H9 (cell line): ENCODE measurements at regions not wholly inside any gene's neighbourhood (a gene's known extent, or its start where the extent isn't known, plus 50 kb on each side); places are given as distances from the start of the nearest gene placed in this dataset.

Experiments used
- DNase-seq: peaks from one replicate; pipeline ENCODE4 v3.0.0-alpha.2; 2017
- H2AFZ ChIP-seq: one replicate; pipeline ENCODE4 v1.6.1; 2013; ENCODE audit warnings: mild to moderate bottlenecking, low read length, control low read depth, moderate library complexity
- H2AK5ac ChIP-seq: 2 replicates; pipeline ENCODE4 v1.6.1; 2013; ENCODE audit warnings: low read length, control low read depth, mixed read lengths; ENCODE audit not compliant: insufficient read length
- H2BK120ac ChIP-seq: one replicate; pipeline ENCODE4 v1.6.1; 2013; ENCODE audit warnings: low read depth, mild to moderate bottlenecking, low read length, control low read depth, inconsistent platforms; ENCODE audit not compliant: poor library complexity, severe bottlenecking
- H2BK12ac ChIP-seq: 2 replicates; pipeline ENCODE4 v1.6.1; 2013; ENCODE audit warnings: low read length, control low read depth, mixed read lengths, low read depth; ENCODE audit not compliant: insufficient read length
- H2BK15ac ChIP-seq: 2 replicates; pipeline ENCODE4 v1.6.1; 2013; ENCODE audit warnings: low read depth, low read length, control low read depth
- H2BK20ac ChIP-seq: one replicate; pipeline ENCODE4 v1.6.1; 2013; ENCODE audit warnings: low read depth, mild to moderate bottlenecking, low read length, control low read depth, inconsistent platforms; ENCODE audit not compliant: poor library complexity, severe bottlenecking
- H2BK5ac ChIP-seq: 2 replicates; pipeline ENCODE4 v1.6.1; 2013; ENCODE audit warnings: low read length, control low read depth, mixed read lengths; ENCODE audit not compliant: insufficient read length
- H3K14ac ChIP-seq: 2 replicates; pipeline ENCODE4 v1.6.1; 2013; ENCODE audit warnings: low read length, control low read depth; ENCODE audit not compliant: insufficient read depth
- H3K18ac ChIP-seq: 2 replicates; pipeline ENCODE4 v1.6.1; 2013; ENCODE audit warnings: low read depth, mild to moderate bottlenecking, mixed read lengths, low read length, control low read depth; ENCODE audit not compliant: insufficient read length
- H3K23ac ChIP-seq: 2 replicates; pipeline ENCODE4 v1.6.1; 2013; ENCODE audit warnings: low read length, control low read depth, mixed read lengths, low read depth; ENCODE audit not compliant: insufficient read length
- H3K23me2 ChIP-seq: 2 replicates; pipeline ENCODE4 v1.6.1; 2013; ENCODE audit warnings: low read depth, mild to moderate bottlenecking, mixed read lengths, low read length, control low read depth; ENCODE audit not compliant: insufficient read length, poor library complexity, severe bottlenecking
- H3K27ac ChIP-seq: 2 replicates; pipeline ENCODE4 v1.5.1; 2013; ENCODE audit warnings: low read length, control low read depth, mixed read lengths, low read depth; ENCODE audit not compliant: insufficient read length
- H3K27me3 ChIP-seq: 2 replicates; pipeline ENCODE4 v1.6.1; 2013; ENCODE audit warnings: low read length, control low read depth, inconsistent platforms; ENCODE audit not compliant: insufficient read depth
- H3K4ac ChIP-seq: 2 replicates; pipeline ENCODE4 v1.6.1; 2013; ENCODE audit warnings: low read depth, mild to moderate bottlenecking, control low read depth, inconsistent platforms, low read length, moderate library complexity
- H3K4me1 ChIP-seq: 2 replicates; pipeline ENCODE4 v1.6.1; 2013; ENCODE audit warnings: low read length, control low read depth, inconsistent platforms; ENCODE audit not compliant: insufficient read depth
- H3K4me2 ChIP-seq: 2 replicates; pipeline ENCODE4 v1.6.1; 2013; ENCODE audit warnings: low read length, control low read depth, mixed read lengths; ENCODE audit not compliant: insufficient read length, insufficient read depth
- H3K56ac ChIP-seq: 2 replicates; pipeline ENCODE4 v1.6.1; 2013; ENCODE audit warnings: low read depth, mild to moderate bottlenecking, mixed read lengths, low read length, control low read depth; ENCODE audit not compliant: insufficient read length
- H3K79me1 ChIP-seq: 2 replicates; pipeline ENCODE4 v1.6.1; 2013; ENCODE audit warnings: low read depth, mild to moderate bottlenecking, moderate library complexity, low read length, control low read depth, inconsistent platforms; ENCODE audit not compliant: insufficient read depth, poor library complexity, severe bottlenecking
- H3K79me2 ChIP-seq: 2 replicates; pipeline ENCODE4 v1.6.1; 2013; ENCODE audit warnings: low read length, control low read depth, inconsistent platforms; ENCODE audit not compliant: insufficient read depth
- H3K9ac ChIP-seq: 2 replicates; pipeline ENCODE4 v1.6.1; 2013; ENCODE audit warnings: low read length, control low read depth, mixed read lengths; ENCODE audit not compliant: insufficient read length; ENCODE audit errors: extremely low read depth
- H3K9me3 ChIP-seq: one replicate; pipeline ENCODE4 v1.6.1; 2013; ENCODE audit warnings: low read depth, low read length, inconsistent platforms; ENCODE audit not compliant: control insufficient read depth
- H3T11ph ChIP-seq: one replicate; pipeline ENCODE4 v1.6.1; 2013; ENCODE audit warnings: mild to moderate bottlenecking, low read length, control low read depth, inconsistent platforms
- H4K20me1 ChIP-seq: one replicate; pipeline ENCODE4 v1.6.1; 2013; ENCODE audit not compliant: control insufficient read depth, insufficient read length, insufficient read depth
- H4K5ac ChIP-seq: 2 replicates; pipeline ENCODE4 v1.6.1; 2013; ENCODE audit warnings: low read depth, mild to moderate bottlenecking, mixed read lengths, low read length, control low read depth; ENCODE audit not compliant: insufficient read length
- H4K8ac ChIP-seq: replicated peaks from 2 replicates; pipeline ENCODE4 v1.6.1; 2013; ENCODE audit warnings: low read length, control low read depth, mixed read lengths, low read depth; ENCODE audit not compliant: insufficient read length
- H4K91ac ChIP-seq: 2 replicates; pipeline ENCODE4 v1.6.1; 2013; ENCODE audit warnings: low read depth, mild to moderate bottlenecking, moderate library complexity, mixed read lengths, low read length, control low read depth; ENCODE audit not compliant: insufficient read length
- H3K27ac Mint-ChIP-seq, 3 experiments: 2 replicates in 2 of 3; 3 replicates in 1 of 3; pipeline ENCODE4 v1.8.0; 2020 to 2021; ENCODE audit warnings: mixed read lengths in 3 of 3, mild to moderate bottlenecking in 1 of 3, moderate library complexity in 1 of 3
- H3K27me3 Mint-ChIP-seq: 2 replicates; pipeline ENCODE4 v1.8.0; 2021; ENCODE audit warnings: low read depth, mild to moderate bottlenecking, moderate library complexity, mixed read lengths
- H3K36me3 Mint-ChIP-seq, 3 experiments: 2 replicates in 2 of 3; 3 replicates in 1 of 3; pipeline ENCODE4 v1.8.0; 2020 to 2021; ENCODE audit warnings: low read depth in 3 of 3, mixed read lengths in 3 of 3; ENCODE audit not compliant: insufficient read depth in 1 of 3
- H3K4me1 Mint-ChIP-seq, 2 experiments: 2 replicates each; pipeline ENCODE4 v1.8.0; 2020; ENCODE audit warnings: mixed read lengths in 2 of 2
- H3K4me3 Mint-ChIP-seq, 2 experiments: 2 replicates in 1 of 2; 3 replicates in 1 of 2; pipeline ENCODE4 v1.8.0; 2020 to 2021; ENCODE audit warnings: mild to moderate bottlenecking in 2 of 2, mixed read lengths in 2 of 2, moderate library complexity in 1 of 2
- H3K9me3 Mint-ChIP-seq, 2 experiments: 2 replicates in 1 of 2; 3 replicates in 1 of 2; pipeline ENCODE4 v1.8.0; 2020; ENCODE audit warnings: mild to moderate bottlenecking in 2 of 2, mixed read lengths in 2 of 2, moderate library complexity in 1 of 2
- WGBS: extraction: QIAGEN DNeasy Blood & Tissue Kit; methylation state at CpG from one replicate; pipeline ENCODE4 v1.1.7; 2013; ENCODE audit warnings: missing lambda C conversion rate, low lambda C conversion rate, mixed read lengths; ENCODE audit not compliant: insufficient read length; ENCODE audit errors: extremely low coverage; 5-methylcytosine and 5-hydroxymethylcytosine counted together
- TF ChIP-seq, protein P1 (sequence below): fragments of 200-600 bp; sonication (generic); conservative IDR thresholded peaks from 3 replicates; pipeline ENCODE4 v1.8.0; 2021; ENCODE audit warnings: antibody characterized with exemption, mild to moderate bottlenecking

DNA sequence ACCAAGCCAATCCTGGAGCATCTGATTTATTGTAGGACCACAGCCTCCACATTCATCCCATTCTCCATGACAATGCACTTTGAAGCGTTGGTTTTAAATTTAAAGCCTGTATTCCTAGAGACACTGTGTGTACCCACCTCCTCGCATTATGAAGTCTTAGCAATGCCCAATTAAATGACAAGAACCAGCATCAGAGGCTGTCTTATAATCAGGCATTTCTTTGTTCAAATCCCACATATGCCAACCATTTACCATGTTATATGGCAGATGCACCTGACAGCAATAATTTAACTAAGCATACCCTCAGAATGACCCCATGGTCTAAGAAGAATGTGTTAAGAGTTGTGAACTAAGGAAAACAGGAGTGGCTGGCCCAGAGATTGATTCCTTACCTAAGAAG is 188.2 kb downstream of the IPMK start:
- Histone ChIP-seq H3K9me3 (no peaks in the 10 kb centered on the region), H2AFZ (no peak overlapping the region), H4K91ac (no peak overlapping the region), H2BK20ac (no peak overlapping the region), H3K27ac (no peak overlapping the region), H4K8ac (no peak overlapping the region), H3K4me2 (no peak overlapping the region), H2AK5ac (no peak overlapping the region), H3K4ac (no peak overlapping the region), H3K23me2 (no peaks in the 10 kb centered on the region), H4K20me1 (no peaks in the 10 kb centered on the region), H3K79me2 (no peaks in the 10 kb centered on the region), H3K79me1 (no peaks in the 10 kb centered on the region), H3K9ac (no peak overlapping the region), H2BK5ac (no peak overlapping the region), H2BK15ac (no peak overlapping the region), H3K23ac (no peak overlapping the region), H3K56ac (no peak overlapping the region), H2BK120ac (no peak overlapping the region), H3K27me3 (no peaks in the 10 kb centered on the region), H3K4me1 (no peaks in the 10 kb centered on the region), H3T11ph (no peak overlapping the region), H3K14ac (no peak overlapping the region), H3K18ac (no peak overlapping the region), H4K5ac (no peak overlapping the region), H2BK12ac (no peak overlapping the region)
- Mint-ChIP-seq H3K9me3 (no peaks in the 10 kb centered on the region), H3K27me3 (no peaks in the 10 kb centered on the region), H3K4me3 (no peak overlapping the region), H3K4me1 (no peaks in the 10 kb centered on the region), H3K27ac (no peak overlapping the region), H3K36me3 (no peaks in the 10 kb centered on the region)
- TF ChIP-seq, protein P1, sequence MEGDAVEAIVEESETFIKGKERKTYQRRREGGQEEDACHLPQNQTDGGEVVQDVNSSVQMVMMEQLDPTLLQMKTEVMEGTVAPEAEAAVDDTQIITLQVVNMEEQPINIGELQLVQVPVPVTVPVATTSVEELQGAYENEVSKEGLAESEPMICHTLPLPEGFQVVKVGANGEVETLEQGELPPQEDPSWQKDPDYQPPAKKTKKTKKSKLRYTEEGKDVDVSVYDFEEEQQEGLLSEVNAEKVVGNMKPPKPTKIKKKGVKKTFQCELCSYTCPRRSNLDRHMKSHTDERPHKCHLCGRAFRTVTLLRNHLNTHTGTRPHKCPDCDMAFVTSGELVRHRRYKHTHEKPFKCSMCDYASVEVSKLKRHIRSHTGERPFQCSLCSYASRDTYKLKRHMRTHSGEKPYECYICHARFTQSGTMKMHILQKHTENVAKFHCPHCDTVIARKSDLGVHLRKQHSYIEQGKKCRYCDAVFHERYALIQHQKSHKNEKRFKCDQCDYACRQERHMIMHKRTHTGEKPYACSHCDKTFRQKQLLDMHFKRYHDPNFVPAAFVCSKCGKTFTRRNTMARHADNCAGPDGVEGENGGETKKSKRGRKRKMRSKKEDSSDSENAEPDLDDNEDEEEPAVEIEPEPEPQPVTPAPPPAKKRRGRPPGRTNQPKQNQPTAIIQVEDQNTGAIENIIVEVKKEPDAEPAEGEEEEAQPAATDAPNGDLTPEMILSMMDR = no peak
- no CpG with 5 or more reads among the region's 2 CpGs for WGBS
- no peak for DNase-seq
